Lower lobe of right lung (tissue), 2 donors: ENCODE measurements at regions not wholly inside any gene's neighbourhood (a gene's known extent, or its start where the extent isn't known, plus 50 kb on each side); places are given as distances from the start of the nearest gene placed in this dataset.

ENCODE experiments used
- ATAC-seq, 2 donors: fragments of 200-7000 bp; cut with Tn5 transposase; one replicate each; pipeline ENCODE4 v1.9.1; 2020 to 2022; ENCODE audit warnings: mild to moderate bottlenecking in 2 of 2, moderate library complexity in 2 of 2
- DNase-seq: peaks from one replicate; pipeline ENCODE4 v3.0.0-alpha.2; 2020
- H3K27ac ChIP-seq: fragments of 200-600 bp; one replicate; pipeline ENCODE4 v1.8.0; 2022
- H3K27me3 ChIP-seq: fragments of 200-600 bp; one replicate; pipeline ENCODE4 v1.8.0; 2022; ENCODE audit warnings: low read depth
- H3K36me3 ChIP-seq: fragments of 200-600 bp; one replicate; pipeline ENCODE4 v1.8.0; 2022; ENCODE audit warnings: mild to moderate bottlenecking
- H3K4me1 ChIP-seq: fragments of 200-600 bp; one replicate; pipeline ENCODE4 v1.8.0; 2022
- H3K4me3 ChIP-seq: fragments of 200-600 bp; one replicate; pipeline ENCODE4 v1.8.0; 2022; ENCODE audit warnings: mild to moderate bottlenecking
- H3K9me3 ChIP-seq: fragments of 200-600 bp; one replicate; pipeline ENCODE4 v1.8.0; 2022
- CTCF ChIP-seq: fragments of 200-600 bp; IDR thresholded peaks from one replicate; pipeline ENCODE4 v1.8.0; 2022; ENCODE audit warnings: antibody characterized with exemption, mild to moderate bottlenecking
- intact Hi-C: fragments of 100-400 bp; cut with DNase I; formaldehyde crosslinking; loops from one replicate; pipeline ENCODE4 v1.11.0; 2022
- donor health status: DM: no; HTN: yes; CAD: no; lungs with severe emphysema.

- no peak overlapping the region for H3K27ac ChIP-seq
- H3K27me3 ChIP-seq: no peaks in the 10 kb centered on the region
- ATAC-seq (peak in 1 of 2 donors; percentile 85), DNase-seq (peak; percentile 43)
- H3K36me3 ChIP-seq: no peaks in the 10 kb centered on the region
- no peaks in the 10 kb centered on the region for H3K9me3 ChIP-seq
- no peak for TF ChIP-seq CTCF
- intact Hi-C loops: no loop called here
- H3K4me1 ChIP-seq: no peaks in the 10 kb centered on the region
- no peak overlapping the region for H3K4me3 ChIP-seq
These were observed 170.7 kb upstream of the PLPP4 start for GRCh38 chr10:120286280-120286679.

DNA sequence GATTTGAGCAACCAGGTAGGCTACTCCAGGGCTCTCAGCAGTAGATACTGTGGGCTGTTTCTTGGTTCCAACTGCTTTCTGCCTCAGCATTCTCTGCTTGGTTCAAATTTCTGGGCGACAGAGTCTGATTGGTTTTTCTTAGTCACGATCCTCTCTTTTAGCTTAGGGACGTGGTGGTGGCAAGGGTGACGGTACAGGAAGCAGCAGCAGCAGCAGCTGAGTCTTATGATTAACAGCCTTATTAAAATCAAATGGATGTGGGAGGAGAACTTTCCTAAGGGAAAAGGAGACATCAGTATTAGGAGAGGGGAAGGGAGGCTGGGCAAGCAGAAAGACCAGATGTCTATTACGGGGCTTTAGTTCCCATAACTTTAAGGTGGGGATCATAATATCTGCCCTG is 156.5 kb upstream of the PLPP4 start:
- Histone ChIP-seq H3K4me3 (no peak overlapping the region), H3K27me3 (no peaks in the 10 kb centered on the region), H3K27ac (no peak overlapping the region), H3K4me1 (no peaks in the 10 kb centered on the region), H3K36me3 (no peaks in the 10 kb centered on the region), H3K9me3 (no peaks in the 10 kb centered on the region)
- intact Hi-C loops: no loop called here
- TF ChIP-seq CTCF: no peak
- no peak for ATAC-seq
- no peak for DNase-seq

- intact Hi-C loops: no loop called here
- DNase-seq (no peak), ATAC-seq (no peak)
- Histone ChIP-seq H3K9me3 (no peaks in the 10 kb centered on the region), H3K27ac (no peak overlapping the region), H3K4me1 (no peaks in the 10 kb centered on the region), H3K36me3 (no peaks in the 10 kb centered on the region), H3K4me3 (no peak overlapping the region), H3K27me3 (no peaks in the 10 kb centered on the region)
- no peak for TF ChIP-seq CTCF
These were observed 148.4 kb upstream of the PLPP4 start for GRCh38 chr10:120308589-120308988.

DNA sequence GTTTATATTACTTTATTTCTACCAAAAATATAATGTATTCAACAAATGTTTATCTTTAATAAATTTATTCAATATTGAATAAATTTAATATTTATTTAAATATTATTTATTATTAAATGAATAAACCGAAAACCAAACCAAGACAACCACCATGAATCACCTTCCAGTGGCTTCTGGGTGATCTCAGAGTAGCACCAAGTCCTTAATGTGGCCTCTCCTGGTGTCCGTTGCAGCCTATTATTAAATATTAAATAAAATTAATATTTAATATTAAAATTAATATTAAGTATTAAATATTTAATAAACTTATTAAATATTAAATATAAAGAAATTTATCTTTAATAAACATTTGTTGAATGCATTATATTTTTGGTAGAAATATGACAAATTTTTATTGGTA is 143.3 kb upstream of the PLPP4 start:
- no peak overlapping the region for H3K27ac ChIP-seq
- H3K9me3 ChIP-seq: no peaks in the 10 kb centered on the region

DNA sequence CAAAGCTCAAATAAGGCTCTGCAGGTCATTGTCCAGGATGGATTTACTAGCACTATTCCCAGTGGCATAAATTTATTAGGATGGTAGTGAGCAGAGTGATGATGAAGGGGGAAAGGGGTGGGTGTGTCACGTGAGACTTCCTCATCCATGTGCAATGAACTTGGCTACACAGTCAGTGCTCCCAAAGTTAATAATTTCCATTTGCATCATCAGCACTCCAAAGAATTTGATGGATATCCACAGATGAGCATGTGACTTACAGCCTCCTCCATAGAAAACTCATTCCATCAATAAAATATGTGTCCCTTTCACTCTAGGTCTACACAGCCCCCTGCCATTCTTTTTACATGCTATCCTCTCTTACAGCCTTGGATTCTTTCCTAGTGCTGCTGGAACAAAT is 142.6 kb upstream of the PLPP4 start:
- DNase-seq (no peak), ATAC-seq (no peak)
- Histone ChIP-seq H3K27ac (no peak overlapping the region), H3K9me3 (no peaks in the 10 kb centered on the region), H3K36me3 (no peaks in the 10 kb centered on the region), H3K4me3 (no peak overlapping the region), H3K27me3 (no peaks in the 10 kb centered on the region), H3K4me1 (no peaks in the 10 kb centered on the region)
- intact Hi-C loops: no loop called here
- TF ChIP-seq CTCF: no peak

More for the DNA sequence above, 143.3 kb upstream of the PLPP4 start:
- no peak for TF ChIP-seq CTCF
- H3K4me1 ChIP-seq: no peaks in the 10 kb centered on the region
- H3K36me3 ChIP-seq: no peaks in the 10 kb centered on the region
- no peak overlapping the region for H3K4me3 ChIP-seq
- no peak for DNase-seq
- no peaks in the 10 kb centered on the region for H3K27me3 ChIP-seq
- intact Hi-C loops: no loop called here
- ATAC-seq: no peak

GRCh38 chr10:120318862-120319261 is 138.2 kb upstream of the PLPP4 start:
- ATAC-seq (no peak), DNase-seq (no peak)
- no peak for TF ChIP-seq CTCF
- no peaks in the 10 kb centered on the region for H3K4me1 ChIP-seq
- no peaks in the 10 kb centered on the region for H3K27me3 ChIP-seq
- intact Hi-C loops: no loop called here
- H3K36me3 ChIP-seq: no peaks in the 10 kb centered on the region
- no peak overlapping the region for H3K4me3 ChIP-seq
- H3K9me3 ChIP-seq: no peaks in the 10 kb centered on the region
- H3K27ac ChIP-seq: no peak overlapping the region
